Sigmoid colon (tissue), 4 donors: ENCODE measurements at regions not wholly inside any gene's neighbourhood (a gene's known extent, or its start where the extent isn't known, plus 50 kb on each side); places are given as distances from the start of the nearest gene placed in this dataset.

Experiments
- POLR2A ChIP-seq, 2 donors: fragments of 450-650 bp; IDR thresholded peaks; one replicate each; pipeline ENCODE4 v1.6.1; 2016; ENCODE audit warnings: antibody characterized with exemption in 2 of 2, mild to moderate bottlenecking in 2 of 2, moderate library complexity in 2 of 2
- POLR2AphosphoS5 ChIP-seq, 4 donors: sonication (generic); formaldehyde crosslinking; IDR thresholded peaks; one replicate each; pipeline ENCODE4 v1.6.1; 2017; ENCODE audit warnings: antibody characterized with exemption in 4 of 4
- TF ChIP-seq, protein P1 (sequence below), 4 experiments: fragments of 450-650 bp in 3 of 4; fragments of 200-600 bp in 1 of 4; IDR thresholded peaks; one replicate each; pipeline ENCODE4 v1.5.1; 2016 to 2019; ENCODE audit warnings: antibody characterized with exemption in 4 of 4, mild to moderate bottlenecking in 3 of 4, moderate library complexity in 2 of 4

DNA sequence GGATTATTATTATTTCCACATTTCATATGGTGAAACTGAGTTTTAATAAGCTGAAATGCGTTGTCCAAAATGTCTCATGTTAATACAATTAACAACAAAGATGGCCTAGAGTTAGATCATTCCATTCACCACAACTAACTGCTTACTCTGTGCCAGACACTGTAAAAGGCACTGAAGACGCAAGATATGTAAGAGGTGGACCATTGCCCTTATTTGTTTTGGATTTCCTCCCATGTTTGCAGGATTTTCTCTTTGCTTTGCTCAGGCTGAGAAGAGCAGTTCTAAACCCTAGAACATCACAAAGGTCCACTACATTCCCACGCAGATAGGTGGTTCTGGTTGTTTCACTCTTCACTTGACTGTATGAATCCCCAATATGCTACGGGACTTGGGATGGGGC lies 324.4 kb upstream of the KITLG start:
- TF ChIP-seq POLR2A (IDR thresholded peaks at IDR 0.05), result no peak
- TF ChIP-seq, protein P1, sequence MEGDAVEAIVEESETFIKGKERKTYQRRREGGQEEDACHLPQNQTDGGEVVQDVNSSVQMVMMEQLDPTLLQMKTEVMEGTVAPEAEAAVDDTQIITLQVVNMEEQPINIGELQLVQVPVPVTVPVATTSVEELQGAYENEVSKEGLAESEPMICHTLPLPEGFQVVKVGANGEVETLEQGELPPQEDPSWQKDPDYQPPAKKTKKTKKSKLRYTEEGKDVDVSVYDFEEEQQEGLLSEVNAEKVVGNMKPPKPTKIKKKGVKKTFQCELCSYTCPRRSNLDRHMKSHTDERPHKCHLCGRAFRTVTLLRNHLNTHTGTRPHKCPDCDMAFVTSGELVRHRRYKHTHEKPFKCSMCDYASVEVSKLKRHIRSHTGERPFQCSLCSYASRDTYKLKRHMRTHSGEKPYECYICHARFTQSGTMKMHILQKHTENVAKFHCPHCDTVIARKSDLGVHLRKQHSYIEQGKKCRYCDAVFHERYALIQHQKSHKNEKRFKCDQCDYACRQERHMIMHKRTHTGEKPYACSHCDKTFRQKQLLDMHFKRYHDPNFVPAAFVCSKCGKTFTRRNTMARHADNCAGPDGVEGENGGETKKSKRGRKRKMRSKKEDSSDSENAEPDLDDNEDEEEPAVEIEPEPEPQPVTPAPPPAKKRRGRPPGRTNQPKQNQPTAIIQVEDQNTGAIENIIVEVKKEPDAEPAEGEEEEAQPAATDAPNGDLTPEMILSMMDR (IDR thresholded peaks at IDR 0.05), result no peak
- no peak for TF ChIP-seq POLR2AphosphoS5 (IDR thresholded peaks at IDR 0.05)
